NCI-H2029 treated with DMSO at 0.1 percent for 48 hours (cell line): ENCODE measurements at regions not wholly inside any gene's neighbourhood (a gene's known extent, or its start where the extent isn't known, plus 50 kb on each side); places are given as distances from the start of the nearest gene placed in this dataset.
"Not testable (repeated sequence)": the region's sequence is repeated elsewhere in the genome, so short reads cannot be mapped to it uniquely, and the experiment has no call there.

ENCODE experiments used
- DNase-seq: peaks from one replicate; lab custom pipeline; 2025; lab: John Stamatoyannopoulos, UW

DNA sequence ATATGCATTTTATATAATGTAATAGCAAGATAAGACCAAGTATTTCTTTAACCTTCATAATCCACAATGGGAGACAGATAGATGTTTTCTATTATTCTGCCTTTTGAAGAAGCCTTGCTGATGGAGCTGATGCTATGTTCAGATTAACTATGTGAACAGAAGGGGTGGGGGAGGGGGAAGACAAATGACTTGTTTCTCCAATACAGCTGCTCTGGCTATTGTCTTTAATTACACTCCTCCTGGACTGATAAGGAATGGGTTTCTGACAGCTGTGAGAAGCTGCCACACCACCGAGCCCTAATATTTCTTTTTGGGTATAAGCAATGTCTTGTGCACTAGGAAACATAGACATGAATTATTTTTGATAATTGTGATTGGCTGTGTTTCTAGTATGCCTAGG, 62.0 kb downstream of the CAVIN4 start:
- DNase-seq = no peak

DNA sequence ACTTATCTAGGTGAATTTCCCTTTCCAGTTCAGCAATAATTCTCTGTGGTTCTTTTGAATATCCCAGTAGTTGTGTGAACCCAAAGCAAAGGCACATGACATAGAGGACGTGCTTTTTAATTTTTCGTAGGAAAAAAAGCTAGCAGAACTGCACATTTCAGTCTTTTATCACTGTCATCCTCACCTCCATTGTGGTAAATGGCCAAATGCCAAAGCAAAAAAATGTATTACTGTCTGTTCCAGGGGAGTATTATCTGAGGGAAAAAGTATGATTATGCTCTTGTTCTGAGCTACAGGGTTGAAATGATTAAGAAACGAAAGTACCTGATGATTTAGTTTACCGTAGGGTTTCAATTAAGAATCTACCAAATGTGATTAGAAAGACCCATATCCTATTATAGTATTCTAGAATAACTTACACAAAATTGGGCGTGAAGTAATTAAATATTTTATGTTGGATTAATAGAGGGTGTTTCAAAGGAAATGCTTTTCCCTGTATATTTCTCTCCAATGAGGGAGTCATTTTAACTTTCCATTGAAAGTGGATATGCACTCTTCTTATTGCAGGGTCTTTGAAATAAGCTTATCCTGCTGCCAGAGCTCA, 62.7 kb downstream of the CAVIN4 start:
- no peak for DNase-seq

DNA sequence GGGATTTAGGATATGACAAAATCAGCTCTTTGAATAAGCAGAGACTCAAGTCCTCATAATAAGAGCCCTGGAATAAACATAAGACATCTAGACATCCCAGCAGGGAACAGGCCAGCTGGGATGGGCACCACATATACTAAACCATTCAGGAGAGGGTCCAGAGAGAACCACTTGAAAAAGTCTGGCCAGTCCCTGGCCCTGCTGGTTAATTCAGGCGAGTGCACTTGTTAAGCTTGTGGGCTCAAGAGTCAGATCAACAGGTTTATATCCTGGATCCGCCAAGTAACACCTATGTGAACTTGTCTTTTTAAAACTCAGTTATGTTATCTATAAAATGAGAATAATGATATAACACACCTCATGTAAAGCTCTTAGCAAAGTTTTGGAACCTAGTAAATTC, 63.3 kb downstream of the CAVIN4 start:
- no peak for DNase-seq

DNA sequence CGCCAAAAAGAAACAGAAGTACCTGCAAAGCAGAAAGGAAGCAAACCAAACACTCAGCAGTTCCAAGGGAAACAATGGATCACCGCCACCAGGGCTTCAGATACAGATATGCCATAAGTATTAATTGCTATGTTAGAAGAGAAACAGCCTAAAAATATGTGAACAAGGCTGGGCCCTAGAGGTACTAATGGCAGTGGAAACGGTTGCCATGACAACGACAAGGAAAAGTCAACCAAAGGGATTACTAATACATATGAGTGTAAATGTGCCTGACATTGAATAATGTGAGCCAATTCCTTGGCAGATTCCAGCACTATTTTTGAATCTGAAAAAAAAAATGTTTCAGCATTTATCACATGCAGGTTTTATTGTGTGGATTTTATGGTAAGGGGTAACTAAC, 75.0 kb downstream of the CAVIN4 start:
- no peak for DNase-seq

DNA sequence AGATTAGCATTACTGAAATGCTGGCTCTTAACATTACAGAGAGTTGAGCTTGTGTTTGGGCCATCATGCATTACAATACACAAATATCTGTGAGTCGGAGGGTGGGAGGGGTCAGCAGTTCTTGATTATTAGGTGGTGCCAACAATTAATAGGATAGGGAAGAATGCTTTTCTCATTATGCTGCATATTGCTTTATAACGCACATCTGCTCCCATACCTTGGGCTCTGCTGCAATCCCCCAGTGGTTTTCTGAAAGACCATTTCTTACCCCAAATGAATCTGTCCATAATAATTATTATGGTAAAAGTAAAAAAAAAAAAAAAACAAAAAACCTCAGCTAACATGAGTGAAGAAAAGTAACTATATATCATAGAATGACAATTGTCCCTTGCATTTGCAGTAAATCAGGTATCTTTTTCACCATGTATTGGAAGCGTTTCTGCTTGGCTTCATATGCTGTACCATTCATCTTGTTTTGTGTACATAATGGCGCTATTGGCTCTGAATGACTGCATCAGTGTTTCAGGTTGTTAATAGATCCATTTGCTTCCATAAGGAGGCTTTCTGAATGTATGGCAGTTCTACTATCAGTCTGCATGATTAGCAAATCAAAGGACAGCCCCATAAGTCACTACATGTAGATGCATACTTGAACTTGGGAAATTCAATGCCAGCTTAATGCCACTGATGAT, 75.9 kb downstream of the CAVIN4 start:
- DNase-seq = no peak

DNA sequence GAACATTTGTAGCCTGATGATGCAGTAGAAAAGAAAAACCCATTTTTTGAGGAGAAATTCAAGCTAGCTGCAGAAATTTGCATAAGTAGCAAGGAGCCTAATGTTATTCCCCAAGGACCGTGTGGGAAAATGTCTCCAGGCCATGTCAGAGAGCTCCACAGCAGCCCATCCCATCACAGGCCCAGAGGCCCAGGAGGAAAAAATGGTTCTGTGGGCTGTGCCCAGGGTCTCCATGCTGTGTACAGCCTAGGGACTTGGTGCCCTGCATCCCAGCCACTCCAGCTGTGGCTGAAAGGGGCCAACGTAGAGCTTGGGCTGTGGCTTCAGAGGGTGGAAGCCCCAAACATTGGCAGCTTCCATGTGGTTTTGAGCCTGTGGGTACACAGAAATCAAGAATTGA, 79.0 kb downstream of the CAVIN4 start:
- not testable (repeated sequence) for DNase-seq

DNA sequence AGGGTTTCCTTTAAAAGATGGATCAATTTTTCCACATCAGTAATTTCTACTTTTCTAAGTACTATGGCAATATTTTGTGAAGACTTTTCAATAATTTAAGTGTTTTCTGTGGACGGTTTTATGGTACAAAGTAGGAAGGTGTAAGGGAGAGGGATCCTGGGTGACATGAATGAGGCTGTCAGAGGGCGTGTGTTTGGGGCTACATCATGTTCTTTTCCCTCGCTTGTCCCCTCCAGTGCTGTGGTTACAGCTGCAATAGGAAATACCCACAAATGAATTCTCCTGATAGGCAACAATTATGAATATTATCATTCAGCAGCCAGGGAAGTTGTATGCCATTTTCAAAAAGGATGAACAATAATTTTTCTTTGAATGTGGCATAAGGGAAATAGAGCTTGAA, 83.8 kb downstream of the CAVIN4 start:
- DNase-seq = no peak

DNA sequence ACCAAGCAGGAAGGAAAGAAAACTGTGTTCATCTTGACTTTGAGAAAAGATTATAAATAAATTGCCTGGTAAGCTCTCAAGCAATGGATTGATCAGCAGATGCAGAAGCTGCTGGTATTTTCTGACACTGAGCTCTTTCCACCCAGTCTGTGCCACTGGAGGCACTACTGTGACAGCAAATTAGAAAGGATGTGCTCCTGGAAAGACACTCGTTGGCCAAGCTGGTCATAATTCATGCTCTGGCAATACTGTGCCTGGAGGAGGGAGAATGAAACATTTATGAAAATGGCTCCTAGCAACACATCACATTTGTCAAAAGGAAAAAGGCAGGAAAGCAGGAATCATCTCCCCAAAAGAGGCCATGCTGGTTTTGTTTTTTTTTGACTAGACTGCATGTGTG, 84.2 kb downstream of the CAVIN4 start:
- no peak for DNase-seq

DNA sequence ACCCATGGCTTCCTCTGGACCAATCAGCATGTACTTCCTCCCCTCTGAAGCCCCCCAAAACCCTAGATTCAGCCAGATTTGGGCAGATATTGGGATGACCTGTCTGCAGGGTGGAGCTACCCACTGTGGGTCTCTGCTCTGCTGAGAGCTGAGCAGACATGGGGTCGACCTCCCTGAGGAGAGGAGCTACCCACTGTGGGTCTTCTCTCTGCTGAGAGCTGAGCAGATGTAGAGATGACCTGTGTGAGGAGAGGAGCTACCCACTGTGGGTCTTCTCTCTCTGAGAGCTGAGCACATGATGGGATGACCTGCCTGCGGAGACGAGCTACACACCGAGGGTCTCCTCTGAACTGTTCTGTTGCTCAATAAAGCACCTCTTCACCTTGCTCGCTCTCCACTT, 89.6 kb downstream of the CAVIN4 start:
- DNase-seq = no peak

DNA sequence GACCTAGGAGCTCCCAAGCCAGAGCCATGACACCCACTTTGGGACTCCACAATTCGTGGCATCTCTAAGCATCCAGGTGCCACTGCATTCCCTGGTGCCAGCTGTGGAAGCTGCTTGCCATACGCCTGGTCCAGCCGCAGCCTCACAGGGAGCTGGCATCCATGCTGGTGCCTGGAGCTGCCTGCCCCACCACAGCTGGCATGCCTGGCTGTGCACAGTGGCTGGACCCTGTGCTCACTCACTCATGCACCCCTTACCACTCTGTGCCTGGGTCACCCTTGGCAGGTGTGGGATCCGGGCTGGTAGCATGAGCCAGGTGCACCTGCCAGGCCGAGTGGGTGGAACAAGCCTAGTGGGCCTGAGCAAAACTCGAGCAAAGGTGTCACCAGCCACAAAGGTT, 90.1 kb downstream of the CAVIN4 start:
- DNase-seq = no peak

DNA sequence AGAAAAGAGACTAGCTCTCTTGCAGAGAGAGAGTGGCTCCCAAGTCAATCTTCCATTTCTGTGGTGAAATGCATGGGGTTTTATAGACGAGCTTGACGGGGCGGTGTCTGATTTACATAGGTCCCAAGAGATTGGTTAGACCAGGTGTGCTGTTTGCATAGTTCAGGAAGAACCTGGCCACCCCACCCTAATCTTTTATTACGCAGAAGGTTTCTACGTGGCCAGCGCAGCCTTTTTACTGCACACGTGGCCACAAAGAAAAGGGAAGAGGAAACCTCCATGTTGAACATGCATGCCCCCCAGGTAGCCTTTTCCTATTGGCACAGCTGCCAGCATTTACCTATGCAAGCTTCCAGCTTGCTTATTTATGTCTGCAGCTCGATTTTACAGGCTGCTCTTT, 92.1 kb downstream of the CAVIN4 start:
- no peak for DNase-seq

DNA sequence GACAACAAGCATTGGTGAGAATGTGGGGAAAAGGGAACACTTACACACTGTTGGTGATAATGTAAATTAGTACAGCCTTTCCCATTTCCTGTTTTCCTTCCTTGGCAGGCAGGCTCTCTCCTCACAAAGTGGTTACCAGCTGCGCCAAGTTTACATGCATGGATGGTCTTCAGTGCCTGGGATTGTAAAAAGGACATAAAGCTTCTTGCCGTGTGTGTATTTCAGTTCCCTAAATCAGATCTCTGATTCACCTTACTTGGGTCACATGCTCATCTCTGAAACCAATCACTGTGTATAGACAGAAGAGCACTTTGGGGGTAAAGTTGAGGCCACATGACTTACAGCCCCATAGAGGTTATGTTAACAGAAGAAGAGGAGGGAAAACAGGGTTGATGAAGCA, 92.8 kb downstream of the CAVIN4 start:
- peak; percentile 82 for DNase-seq

DNA sequence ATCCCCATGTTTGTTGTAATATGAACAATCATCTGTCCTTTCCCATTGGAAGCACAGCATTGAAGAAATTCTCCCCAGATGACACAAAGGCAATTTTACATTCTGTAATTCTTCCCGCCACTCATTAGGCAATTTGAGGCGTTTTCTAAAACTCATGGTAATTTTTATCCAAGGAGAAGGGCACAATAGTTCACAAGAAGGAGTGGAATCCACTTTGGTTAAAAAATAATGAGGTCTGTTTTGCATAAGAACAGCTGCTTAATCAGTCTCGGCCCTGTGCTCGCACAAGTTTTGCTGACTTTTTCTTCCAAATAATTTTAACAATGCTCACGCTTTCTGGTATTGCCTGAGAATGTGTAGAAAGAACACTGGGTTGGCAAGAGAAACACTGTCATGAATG, 94.0 kb downstream of the CAVIN4 start:
- no peak for DNase-seq

DNA sequence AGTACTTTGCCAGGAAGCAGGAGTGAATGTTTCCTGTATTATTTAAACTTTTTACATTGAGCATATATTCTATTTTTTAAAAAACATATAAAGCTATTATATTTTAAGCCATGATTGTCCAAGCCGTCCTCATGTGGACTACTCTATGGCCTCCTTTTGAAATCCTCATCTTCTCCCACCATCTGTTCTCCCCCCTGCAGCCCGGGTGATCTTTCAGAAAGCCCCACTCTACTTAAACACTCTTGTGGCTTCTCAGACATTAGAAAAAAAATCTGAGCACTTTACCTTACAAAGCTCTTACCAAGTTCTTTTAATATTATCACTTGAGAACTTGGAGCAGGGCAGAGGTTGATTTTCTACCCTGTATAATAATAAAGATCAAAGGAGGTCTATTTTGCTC, 95.4 kb downstream of the CAVIN4 start:
- no peak for DNase-seq

DNA sequence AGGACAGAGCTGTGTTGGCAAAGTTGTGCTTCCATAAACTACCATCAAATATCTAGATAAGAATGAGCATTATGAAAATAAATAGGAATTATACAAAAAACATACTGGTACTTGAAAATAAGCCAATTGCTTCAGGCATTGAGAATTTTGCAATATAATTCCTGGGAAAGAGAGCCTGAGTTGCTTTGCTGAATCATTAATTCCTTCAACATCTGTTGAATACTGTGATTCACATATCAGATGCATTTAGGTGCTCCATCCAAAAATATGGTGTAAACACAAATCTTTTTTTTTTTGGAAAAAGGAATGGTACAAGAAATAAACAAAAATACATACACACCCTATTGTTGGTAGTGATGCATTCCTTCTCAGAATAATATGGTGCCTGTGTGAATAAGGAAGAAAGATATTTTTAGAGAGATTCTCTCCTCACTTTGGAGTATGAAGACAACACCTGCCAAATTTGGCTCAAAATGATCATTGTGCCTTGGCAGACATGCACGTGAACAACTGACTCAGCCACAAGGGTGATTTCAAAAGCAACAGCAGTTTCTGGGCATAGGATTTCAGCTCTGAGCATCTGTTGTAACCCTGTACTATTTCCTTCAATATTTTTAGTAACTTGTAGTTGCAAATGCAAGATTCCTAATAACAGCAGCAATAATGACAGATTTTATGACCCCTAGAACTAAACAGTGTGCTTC, 96.7 kb downstream of the CAVIN4 start:
- no peak for DNase-seq

DNA sequence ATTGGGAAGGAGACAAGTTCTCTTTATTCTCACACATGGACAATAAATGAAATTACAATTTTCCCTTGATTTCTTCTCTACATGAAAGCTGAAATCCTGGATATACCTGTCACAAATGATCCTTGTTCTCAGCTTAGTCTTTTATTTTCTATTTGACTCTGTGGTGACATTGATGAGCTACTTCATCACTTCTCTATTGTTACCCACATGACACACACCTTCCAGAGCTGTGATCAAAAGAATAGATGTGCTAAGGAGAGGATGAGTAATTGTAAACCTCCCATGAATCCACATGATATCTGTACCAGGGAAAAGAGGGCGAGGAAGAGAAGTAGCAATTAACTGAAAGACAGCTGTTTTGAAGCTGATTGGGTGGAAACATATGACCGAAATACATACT, 102.0 kb downstream of the CAVIN4 start:
- no peak for DNase-seq

DNA sequence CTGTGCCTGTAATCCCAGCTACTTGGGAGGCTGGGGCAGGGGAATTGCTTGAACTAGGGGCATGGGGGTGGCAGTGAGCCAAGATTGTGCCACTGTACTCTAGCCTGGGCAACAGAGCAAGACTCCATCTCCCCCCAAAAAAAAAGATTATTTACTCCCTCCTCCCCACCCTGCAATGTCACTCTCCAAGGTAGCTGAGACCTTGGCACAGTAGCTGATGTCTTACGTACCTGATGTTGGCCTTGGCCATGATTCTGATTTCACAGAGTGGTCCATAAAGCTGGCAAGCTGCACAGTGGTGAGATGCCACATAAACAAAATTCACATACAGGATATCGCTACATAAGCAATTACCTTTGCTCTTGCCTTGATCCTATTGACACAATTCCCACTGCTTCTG, 108.5 kb downstream of the CAVIN4 start:
- no peak for DNase-seq

DNA sequence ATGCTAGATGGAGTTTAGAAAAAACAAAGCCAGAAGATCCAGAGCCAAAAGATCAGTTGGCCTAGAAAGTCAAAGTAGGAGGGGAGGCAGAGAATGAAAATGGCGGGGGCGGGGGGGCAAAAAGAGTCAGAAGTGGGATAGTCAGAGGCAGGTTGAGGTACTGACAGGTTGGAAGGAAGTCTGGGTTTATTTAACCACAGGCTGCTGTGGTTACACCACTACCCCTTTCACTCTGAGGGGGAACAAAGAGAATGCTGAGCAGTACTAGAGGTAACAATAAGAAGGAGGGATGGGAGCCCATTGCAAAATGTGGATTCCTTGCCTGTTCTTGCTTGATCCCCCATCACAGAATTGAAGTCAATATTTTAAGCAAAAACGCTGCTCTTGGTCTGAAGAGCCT, 111.8 kb downstream of the CAVIN4 start:
- no peak for DNase-seq

DNA sequence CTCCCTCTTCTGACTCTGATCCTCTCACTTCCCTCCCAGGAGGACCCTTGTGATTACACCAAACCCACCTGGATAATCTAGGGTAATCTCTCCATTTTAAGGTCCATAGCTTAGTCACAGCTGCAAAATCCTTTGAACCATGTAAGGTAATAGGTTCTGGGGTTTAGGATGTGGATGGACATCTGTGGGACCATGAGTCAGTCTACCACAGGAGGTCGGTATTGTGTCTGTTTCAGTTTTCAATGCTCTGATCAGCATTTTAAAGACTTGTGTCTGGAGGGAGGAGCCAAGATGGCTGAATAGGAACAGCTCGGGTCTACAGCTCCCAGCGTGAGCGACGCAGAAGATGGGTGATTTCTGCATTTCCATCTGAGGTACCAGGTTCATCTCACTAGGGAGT, 112.6 kb downstream of the CAVIN4 start:
- no peak for DNase-seq

DNA sequence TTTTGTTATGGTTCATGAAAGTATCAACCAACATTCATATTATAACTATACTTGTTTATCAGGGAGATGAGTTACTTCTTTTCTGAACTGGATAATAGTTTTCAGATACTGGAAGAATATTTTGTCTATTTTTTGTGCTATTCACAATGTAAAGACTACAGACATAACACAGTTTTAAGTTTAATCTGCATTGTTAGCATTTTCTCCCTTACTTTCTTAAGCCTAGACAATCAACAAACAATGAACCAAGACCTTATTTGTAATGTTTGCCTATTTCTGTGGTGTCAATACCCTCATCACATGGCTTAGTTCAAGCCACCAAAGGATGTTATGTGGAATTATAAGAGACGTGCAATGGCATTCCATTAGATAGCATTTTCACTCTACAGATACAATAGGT, 119.5 kb downstream of the CAVIN4 start:
- no peak for DNase-seq

DNA sequence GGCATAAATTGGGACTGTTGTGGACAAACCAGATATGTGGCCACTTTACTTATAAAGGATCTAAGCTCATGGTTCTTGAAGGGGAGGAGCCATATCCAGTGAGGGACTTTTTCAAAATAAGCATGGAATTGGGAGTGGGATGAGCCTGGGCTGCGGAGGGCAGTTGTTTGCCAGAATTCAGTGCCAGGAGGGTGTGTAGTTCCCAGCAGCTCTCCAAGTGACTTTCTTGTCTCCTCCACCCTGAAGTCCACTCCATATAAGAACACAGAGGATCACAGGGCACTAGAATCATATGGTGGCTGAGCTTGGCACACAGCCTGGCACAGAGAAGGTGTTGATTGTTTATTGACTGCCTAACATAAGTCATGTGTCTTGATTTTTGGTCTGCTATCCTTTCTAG, 121.1 kb downstream of the CAVIN4 start:
- DNase-seq = no peak

DNA sequence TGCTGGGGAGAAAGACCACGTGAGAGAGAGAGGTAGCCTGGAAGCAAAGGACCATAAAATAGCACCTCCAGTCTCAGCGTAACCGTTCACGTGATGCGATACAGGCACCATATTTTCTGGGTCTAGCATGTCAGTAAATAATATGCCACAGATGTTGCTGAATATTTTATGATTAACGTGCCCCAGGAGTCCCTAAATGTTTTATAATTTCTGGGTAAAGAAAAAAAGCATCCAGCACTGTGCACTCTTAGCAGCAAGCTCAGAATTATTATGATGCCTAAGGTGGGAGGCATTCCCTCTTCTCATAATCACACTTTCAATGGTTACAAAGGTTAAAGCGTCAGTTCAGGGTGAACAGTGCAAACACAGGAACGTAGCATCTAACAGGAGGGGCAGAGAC, 121.8 kb downstream of the CAVIN4 start:
- no peak for DNase-seq

DNA sequence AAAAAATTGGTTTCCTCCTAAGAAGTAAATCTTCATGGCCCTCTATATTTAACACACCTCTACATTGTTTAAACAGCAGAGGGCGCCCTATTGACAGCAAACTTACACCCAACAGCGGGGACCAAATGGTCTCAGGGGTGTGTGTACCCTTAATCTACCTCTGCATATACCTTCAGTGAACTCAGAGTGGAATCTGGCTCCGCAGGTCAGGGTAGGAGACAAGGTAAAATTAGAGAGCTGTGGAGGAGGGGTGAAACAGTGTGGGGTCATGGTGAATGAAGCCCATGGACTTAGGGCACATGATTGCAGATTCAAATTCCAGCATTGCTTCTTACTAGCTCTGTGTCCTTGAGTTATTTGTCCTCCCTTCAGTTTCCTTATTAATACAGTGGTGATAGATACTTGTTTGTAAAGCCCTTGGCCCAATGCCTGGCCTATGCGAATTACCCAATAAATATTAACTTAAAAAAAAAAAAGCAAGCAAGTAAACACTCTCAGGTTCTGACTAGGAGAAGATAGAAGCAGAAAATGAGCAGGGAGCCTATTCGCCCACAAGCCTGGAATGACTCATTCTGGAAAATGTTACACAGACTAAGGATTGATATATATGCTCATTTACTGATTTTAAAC, 122.9 kb downstream of the CAVIN4 start:
- DNase-seq = peak; percentile 72
